Panc1 (cell line): ENCODE measurements at regions not wholly inside any gene's neighbourhood (a gene's known extent, or its start where the extent isn't known, plus 50 kb on each side); places are given as distances from the start of the nearest gene placed in this dataset.
A peak's percentile ranks its signal among the peaks of the same experiment; 100 is the strongest.
"Not testable (repeated sequence)": the region's sequence is repeated elsewhere in the genome, so short reads cannot be mapped to it uniquely, and the experiment has no call there.

Experiments
- ATAC-seq: fragments of 200-7000 bp; cut with Tn5 transposase; 2 replicates; pipeline ENCODE4 v1.9.1; 2020; ENCODE audit warnings: mild to moderate bottlenecking, moderate library complexity
- BruUV-seq: library from RNA; stranded (reverse); fragments of 400-500 nt; replicated peaks from 2 replicates; lab custom pipeline; 2021; lab: Mats Ljungman, UMichigan
- CTCF ChIA-PET: fragments of 300-600 bp; sonication (Branson Sonifier 250); formaldehyde crosslinking; loops from one replicate; lab custom pipeline; 2022; ENCODE audit warnings: antibody characterized with exemption; lab: Charles Lee
- POLR2A ChIA-PET: fragments of 300-600 bp; sonication (Branson Sonifier 250); formaldehyde crosslinking; loops from one replicate; lab custom pipeline; 2022; ENCODE audit warnings: antibody characterized with exemption; lab: Charles Lee
- DNase-seq: peaks from one replicate; pipeline ENCODE4 v3.0.0-alpha.2; 2010; ENCODE audit warnings: low read depth, low spot score
- H3K27ac ChIP-seq: 2 replicates; pipeline ENCODE4 v1.5.1; 2011; ENCODE audit warnings: mild to moderate bottlenecking, low read length, inconsistent platforms
- H3K27me3 ChIP-seq: fragments of 200-500 bp; sonication (Bioruptor generic); 2 replicates; pipeline ENCODE4 v1.6.0; 2014; ENCODE audit warnings: low read length, inconsistent platforms; ENCODE audit not compliant: control insufficient read depth, insufficient read depth
- H3K36me3 ChIP-seq: fragments of 200-500 bp; sonication (Bioruptor generic); 2 replicates; pipeline ENCODE4 v1.5.1; 2014; ENCODE audit warnings: inconsistent platforms, mild to moderate bottlenecking, low read length, moderate library complexity; ENCODE audit not compliant: control insufficient read depth, insufficient read depth
- H3K4me1 ChIP-seq: 2 replicates; pipeline ENCODE4 v1.5.1; 2011; ENCODE audit warnings: inconsistent platforms, mild to moderate bottlenecking, low read length, moderate library complexity; ENCODE audit not compliant: control insufficient read depth, insufficient read depth
- H3K4me3 ChIP-seq, 2 experiments: 2 replicates each; pipeline ENCODE4 v1.5.1; 2011 to 2012; ENCODE audit warnings: low read depth in 2 of 2, low read length in 2 of 2, mild to moderate bottlenecking in 2 of 2, inconsistent platforms in 1 of 2, moderate library complexity in 1 of 2
- H3K9me3 ChIP-seq: fragments of 200-500 bp; sonication (Bioruptor generic); 2 replicates; pipeline ENCODE4 v1.5.1; 2014; ENCODE audit warnings: low read depth, mild to moderate bottlenecking, inconsistent platforms, low read length, moderate library complexity; ENCODE audit not compliant: control insufficient read depth, insufficient read depth
- POLR2AphosphoS5 ChIP-seq: IDR thresholded peaks from 2 replicates; pipeline ENCODE4 v1.6.1; 2012; ENCODE audit warnings: mild to moderate bottlenecking, low read depth, low read length, moderate library complexity
- SIN3A ChIP-seq: IDR thresholded peaks from 2 replicates; pipeline ENCODE4 v1.6.1; 2012; ENCODE audit warnings: low read depth, mild to moderate bottlenecking, low read length, moderate library complexity, borderline replicate concordance; ENCODE audit not compliant: insufficient read depth
- TCF7L2 ChIP-seq: IDR thresholded peaks from 2 replicates; pipeline ENCODE4 v1.6.1; 2011; ENCODE audit warnings: mild to moderate bottlenecking, low read depth, low read length, inconsistent platforms
- in situ Hi-C: cut with HindIII; loops from 2 replicates; pipeline ENCODE4 v1.10.0; 2016; ENCODE audit warnings: low sequenced_read_pairs, low pct_unique_long_range_greater_than_20kb
- intact Hi-C: fragments of 100-400 bp; cut with micrococcal nuclease; formaldehyde crosslinking; loops from one replicate; pipeline ENCODE4 v1.10.0; 2022; ENCODE audit not compliant: unreplicated experiment
- TF ChIP-seq, protein P1 (sequence below): fragments of 450-650 bp; IDR thresholded peaks from 2 replicates; pipeline ENCODE4 v1.5.1; 2017; ENCODE audit warnings: mild to moderate bottlenecking
- TF ChIP-seq, protein P2 (sequence below), 2 experiments: IDR thresholded peaks; 2 replicates each; pipeline ENCODE4 v1.6.1; 2011 to 2012; ENCODE audit warnings: low read depth in 2 of 2, control low read depth in 1 of 2, low read length in 1 of 2, mild to moderate bottlenecking in 1 of 2, moderate library complexity in 1 of 2; ENCODE audit not compliant: insufficient read depth in 1 of 2

GRCh38 chr7:53358269-53358668 lies 322.8 kb downstream of the POM121L12 start:
- H3K9me3 ChIP-seq: 0 out of 2 replicates have a peak, but pooled peaks cover 4% of the 10 kb centered on the region
- in situ Hi-C loops (no loop called here), intact Hi-C loops (no loop called here)
- H3K36me3 ChIP-seq: no peaks in the 10 kb centered on the region; the same call in 1 of the 2 replicates
- DNase-seq (no peak), ATAC-seq (no peak)
- TF ChIP-seq, protein P1, sequence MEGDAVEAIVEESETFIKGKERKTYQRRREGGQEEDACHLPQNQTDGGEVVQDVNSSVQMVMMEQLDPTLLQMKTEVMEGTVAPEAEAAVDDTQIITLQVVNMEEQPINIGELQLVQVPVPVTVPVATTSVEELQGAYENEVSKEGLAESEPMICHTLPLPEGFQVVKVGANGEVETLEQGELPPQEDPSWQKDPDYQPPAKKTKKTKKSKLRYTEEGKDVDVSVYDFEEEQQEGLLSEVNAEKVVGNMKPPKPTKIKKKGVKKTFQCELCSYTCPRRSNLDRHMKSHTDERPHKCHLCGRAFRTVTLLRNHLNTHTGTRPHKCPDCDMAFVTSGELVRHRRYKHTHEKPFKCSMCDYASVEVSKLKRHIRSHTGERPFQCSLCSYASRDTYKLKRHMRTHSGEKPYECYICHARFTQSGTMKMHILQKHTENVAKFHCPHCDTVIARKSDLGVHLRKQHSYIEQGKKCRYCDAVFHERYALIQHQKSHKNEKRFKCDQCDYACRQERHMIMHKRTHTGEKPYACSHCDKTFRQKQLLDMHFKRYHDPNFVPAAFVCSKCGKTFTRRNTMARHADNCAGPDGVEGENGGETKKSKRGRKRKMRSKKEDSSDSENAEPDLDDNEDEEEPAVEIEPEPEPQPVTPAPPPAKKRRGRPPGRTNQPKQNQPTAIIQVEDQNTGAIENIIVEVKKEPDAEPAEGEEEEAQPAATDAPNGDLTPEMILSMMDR: no peak
- TF ChIP-seq SIN3A: no peak
- no peak for TF ChIP-seq POLR2AphosphoS5
- TF ChIP-seq TCF7L2: no peak
- TF ChIP-seq, protein P2, sequence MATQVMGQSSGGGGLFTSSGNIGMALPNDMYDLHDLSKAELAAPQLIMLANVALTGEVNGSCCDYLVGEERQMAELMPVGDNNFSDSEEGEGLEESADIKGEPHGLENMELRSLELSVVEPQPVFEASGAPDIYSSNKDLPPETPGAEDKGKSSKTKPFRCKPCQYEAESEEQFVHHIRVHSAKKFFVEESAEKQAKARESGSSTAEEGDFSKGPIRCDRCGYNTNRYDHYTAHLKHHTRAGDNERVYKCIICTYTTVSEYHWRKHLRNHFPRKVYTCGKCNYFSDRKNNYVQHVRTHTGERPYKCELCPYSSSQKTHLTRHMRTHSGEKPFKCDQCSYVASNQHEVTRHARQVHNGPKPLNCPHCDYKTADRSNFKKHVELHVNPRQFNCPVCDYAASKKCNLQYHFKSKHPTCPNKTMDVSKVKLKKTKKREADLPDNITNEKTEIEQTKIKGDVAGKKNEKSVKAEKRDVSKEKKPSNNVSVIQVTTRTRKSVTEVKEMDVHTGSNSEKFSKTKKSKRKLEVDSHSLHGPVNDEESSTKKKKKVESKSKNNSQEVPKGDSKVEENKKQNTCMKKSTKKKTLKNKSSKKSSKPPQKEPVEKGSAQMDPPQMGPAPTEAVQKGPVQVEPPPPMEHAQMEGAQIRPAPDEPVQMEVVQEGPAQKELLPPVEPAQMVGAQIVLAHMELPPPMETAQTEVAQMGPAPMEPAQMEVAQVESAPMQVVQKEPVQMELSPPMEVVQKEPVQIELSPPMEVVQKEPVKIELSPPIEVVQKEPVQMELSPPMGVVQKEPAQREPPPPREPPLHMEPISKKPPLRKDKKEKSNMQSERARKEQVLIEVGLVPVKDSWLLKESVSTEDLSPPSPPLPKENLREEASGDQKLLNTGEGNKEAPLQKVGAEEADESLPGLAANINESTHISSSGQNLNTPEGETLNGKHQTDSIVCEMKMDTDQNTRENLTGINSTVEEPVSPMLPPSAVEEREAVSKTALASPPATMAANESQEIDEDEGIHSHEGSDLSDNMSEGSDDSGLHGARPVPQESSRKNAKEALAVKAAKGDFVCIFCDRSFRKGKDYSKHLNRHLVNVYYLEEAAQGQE (IDR thresholded peaks at IDR 0.05; ENCODE audit: insufficient read depth in 1 of 2, low read depth in 2 of 2, low read length in 1 of 2): no peak
- H3K4me1 ChIP-seq: no peaks in the 10 kb centered on the region
- ChIA-PET CTCF (no interaction called here), POLR2A (no interaction called here)
- no peak overlapping the region for H3K27ac ChIP-seq
- no peak overlapping the region for H3K4me3 ChIP-seq
- BruUV-seq: no TSS peak
- H3K27me3 ChIP-seq: no peaks in the 10 kb centered on the region

DNA sequence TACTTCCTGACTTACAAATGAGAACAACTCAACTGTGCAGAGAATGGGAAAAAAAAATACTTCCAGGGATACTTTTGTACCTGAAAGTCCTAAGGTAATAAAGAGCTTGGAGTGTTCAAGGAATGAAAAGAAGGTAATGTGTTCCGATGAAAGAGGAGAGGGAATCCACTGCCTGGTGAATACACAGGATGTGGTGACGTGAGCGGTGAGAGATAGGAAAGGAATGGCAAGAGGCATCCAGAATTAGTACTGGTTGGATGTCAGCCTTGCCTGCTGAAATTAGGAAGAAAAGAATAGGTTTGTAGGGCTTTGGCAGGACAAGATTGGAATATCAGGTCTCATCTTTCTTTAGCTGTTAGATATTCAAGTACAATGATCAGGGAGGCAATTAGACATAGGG lies 347.7 kb downstream of the POM121L12 start:
- intact Hi-C loops: no loop called here
- in situ Hi-C loops: no loop called here
- BruUV-seq: no TSS peak
- Histone ChIP-seq H3K4me3 (no peak overlapping the region), H3K36me3 (no peaks in the 10 kb centered on the region), H3K9me3 (peaks cover 3% of the 10 kb centered on the region; the same call in 1 of the 2 replicates), H3K27me3 (no peaks in the 10 kb centered on the region), H3K27ac (no peak overlapping the region), H3K4me1 (no peaks in the 10 kb centered on the region)
- ATAC-seq (no peak), DNase-seq (peak; percentile 10)
- CTCF ChIA-PET: no interaction called here
- POLR2A ChIA-PET: no interaction called here
- TF ChIP-seq, protein P1: no peak
- TF ChIP-seq POLR2AphosphoS5 (no peak), SIN3A (no peak), TCF7L2 (no peak)
- TF ChIP-seq, protein P2 (IDR thresholded peaks at IDR 0.05; ENCODE audit: insufficient read depth in 1 of 2, low read depth in 2 of 2, low read length in 1 of 2): no peak

DNA sequence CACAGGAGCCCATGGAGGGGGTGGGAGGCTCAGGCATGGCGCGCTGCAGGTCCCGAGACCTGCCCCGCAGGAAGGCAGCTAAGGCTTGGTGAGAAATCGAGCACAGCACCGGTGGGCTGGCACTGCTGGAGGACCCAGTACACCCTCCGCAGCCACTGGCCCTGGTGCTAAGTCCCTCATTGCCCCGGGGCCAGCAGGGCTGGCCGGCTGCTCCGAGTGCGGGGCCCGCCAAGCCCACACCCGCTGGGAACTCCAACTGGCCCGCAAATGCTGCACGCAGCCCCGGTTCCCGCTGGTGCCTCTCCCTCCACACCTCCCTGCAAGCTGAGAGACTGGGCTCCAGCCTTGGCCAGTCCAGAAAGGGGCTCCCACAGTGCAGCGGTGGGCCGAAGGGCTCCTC lies 349.8 kb downstream of the POM121L12 start:
- DNase-seq, H3K27ac ChIP-seq, H3K36me3 ChIP-seq, POLR2A ChIA-PET, H3K4me1 ChIP-seq, H3K27me3 ChIP-seq, in situ Hi-C loops, BruUV-seq, H3K9me3 ChIP-seq, H3K4me3 ChIP-seq, ATAC-seq, CTCF ChIA-PET, intact Hi-C loops: not testable (repeated sequence)
